K562 (cell line): ENCODE measurements at regions not wholly inside any gene's neighbourhood (a gene's known extent, or its start where the extent isn't known, plus 50 kb on each side); places are given as distances from the start of the nearest gene placed in this dataset.

Source experiments
- ATAC-seq: fragments of 200-7000 bp; cut with Tn5 transposase; 3 replicates; pipeline ENCODE4 v1.9.1; 2020; ENCODE audit warnings: moderate library complexity
- BruUV-seq: library from RNA; stranded (reverse); fragments of 400-500 nt; replicated peaks from 2 replicates; lab custom pipeline; 2021; lab: Mats Ljungman, UMichigan
- CTCF ChIA-PET: fragments of 300-600 bp; formaldehyde crosslinking; extraction: SDS; loops from one replicate; lab custom pipeline; 2021; ENCODE audit warnings: low intra/inter-chr PET ratio; lab: Yijun Ruan, JAX
- POLR2A ChIA-PET: fragments of 300-600, 350-650 bp; sonication (Branson Sonifier 250); formaldehyde crosslinking; extraction: SDS; loops from one replicate; lab custom pipeline; 2021; ENCODE audit warnings: antibody characterized with exemption, inconsistent platforms; lab: Yijun Ruan, JAX
- DNase-seq, 4 experiments: peaks; one replicate each; pipeline versions ENCODE4 v3.0.0 to v3.0.0-alpha.2; 2011 to 2018; ENCODE audit warnings: low spot score in 3 of 4, mixed read lengths in 3 of 4; ENCODE audit errors: extremely low read depth in 1 of 4
- FAIRE-seq: peaks from 2 replicates; lab custom pipeline; 2011; peaks lifted over from hg19 to GRCh38; lab: Jason Lieb, UNC
- H2AFZ ChIP-seq: 2 replicates; pipeline ENCODE4 v1.6.0; 2011; ENCODE audit warnings: low read depth, low read length, control low read depth, inconsistent platforms
- H3K27ac ChIP-seq: fragments of 200-600 bp; 3 replicates; pipeline ENCODE4 v1.8.0; 2011; ENCODE audit warnings: low read depth, mild to moderate bottlenecking, control low read depth, inconsistent platforms, low read length, moderate library complexity, mixed read lengths; ENCODE audit errors: extremely low read depth
- H3K27me3 ChIP-seq, 2 experiments: fragments of 300-600 bp in 1 of 2; 2 replicates in 1 of 2; 3 replicates in 1 of 2; pipeline versions ENCODE4 v1.6.0 to v1.8.0; 2011; ENCODE audit warnings: inconsistent platforms in 2 of 2, low read length in 2 of 2, mild to moderate bottlenecking in 1 of 2, mixed read lengths in 1 of 2, moderate library complexity in 1 of 2; ENCODE audit not compliant: control insufficient read depth in 2 of 2, insufficient read depth in 2 of 2
- H3K36me3 ChIP-seq: fragments of 300-600 bp; 3 replicates; pipeline ENCODE4 v1.8.0; 2011; ENCODE audit warnings: mild to moderate bottlenecking, low read length, inconsistent platforms; ENCODE audit not compliant: control insufficient read depth, insufficient read depth
- H3K4me1 ChIP-seq, 2 experiments: fragments of 200-600 bp in 1 of 2; replicated peaks in 1 of 2; 2 replicates in 1 of 2; 3 replicates in 1 of 2; pipeline versions ENCODE4 v1.5.1 to v1.8.0; 2011; ENCODE audit warnings: inconsistent platforms in 2 of 2, low read length in 2 of 2, mild to moderate bottlenecking in 1 of 2, mixed read lengths in 1 of 2, moderate library complexity in 1 of 2; ENCODE audit not compliant: control insufficient read depth in 2 of 2, insufficient read depth in 2 of 2
- H3K4me2 ChIP-seq: 2 replicates; pipeline ENCODE4 v1.6.1; 2011; ENCODE audit warnings: low read length, control low read depth, inconsistent platforms, mixed read lengths; ENCODE audit not compliant: insufficient read depth
- H3K4me3 ChIP-seq: fragments of 200-600 bp; sonication (generic), shearing (Covaris generic); 2 replicates; pipeline ENCODE4 v1.5.1; 2016; ENCODE audit warnings: control low read depth, inconsistent platforms
- H3K79me2 ChIP-seq: fragments of 200-600 bp; 3 replicates; pipeline ENCODE4 v1.8.0; 2011; ENCODE audit warnings: low read length, inconsistent platforms; ENCODE audit not compliant: control insufficient read depth, insufficient read depth
- H3K9ac ChIP-seq, 2 experiments: 2 replicates each; pipeline versions ENCODE4 v1.6.0 to v1.6.1; 2011; ENCODE audit warnings: low read depth in 2 of 2, low read length in 2 of 2, control low read depth in 1 of 2, inconsistent platforms in 1 of 2, mild to moderate bottlenecking in 1 of 2, mixed read lengths in 1 of 2; ENCODE audit not compliant: insufficient read depth in 1 of 2
- H3K9me1 ChIP-seq: one replicate; pipeline ENCODE4 v1.6.0; 2011; ENCODE audit warnings: inconsistent platforms, mild to moderate bottlenecking, low read length, moderate library complexity; ENCODE audit not compliant: control insufficient read depth, insufficient read depth
- H3K9me3 ChIP-seq: replicated peaks from 2 replicates; pipeline ENCODE4 v1.5.1; 2011; ENCODE audit warnings: low read depth, low read length, inconsistent platforms; ENCODE audit not compliant: control insufficient read depth, insufficient read depth
- H4K20me1 ChIP-seq: replicated peaks from 2 replicates; pipeline ENCODE4 v1.6.1; 2011; ENCODE audit warnings: low read length, inconsistent platforms, mixed read lengths; ENCODE audit not compliant: control insufficient read depth, insufficient read depth
- ARID1B ChIP-seq: fragments of 450-650 bp; IDR thresholded peaks from 2 replicates; pipeline ENCODE4 v1.6.1; 2016; ENCODE audit warnings: antibody characterized with exemption, mild to moderate bottlenecking, inconsistent platforms
- ARNT ChIP-seq, 2 experiments: fragments of 450-650 bp; IDR thresholded peaks; 2 replicates each; pipeline ENCODE4 v1.6.1; 2016; ENCODE audit warnings: mild to moderate bottlenecking in 1 of 2
- CBFA2T2 ChIP-seq: fragments of 450-650 bp; conservative IDR thresholded peaks from 2 replicates; pipeline ENCODE4 v1.6.1; 2017; ENCODE audit warnings: mild to moderate bottlenecking
- DPF2 ChIP-seq: fragments of 450-650 bp; IDR thresholded peaks from 2 replicates; pipeline ENCODE4 v1.6.1; 2016
- EP300 ChIP-seq: IDR thresholded peaks from 2 replicates; pipeline ENCODE4 v1.6.1; 2012; ENCODE audit warnings: low read length, improper control_type of control experiment
- KDM1A ChIP-seq, 2 experiments: fragments of 450-650 bp; IDR thresholded peaks; 2 replicates each; pipeline ENCODE4 v1.6.1; 2016; ENCODE audit warnings: mild to moderate bottlenecking in 2 of 2
- L3MBTL2 ChIP-seq: fragments of 450-650 bp; IDR thresholded peaks from 2 replicates; pipeline ENCODE4 v1.6.1; 2016; ENCODE audit warnings: mild to moderate bottlenecking, moderate library complexity
- NCOA2 ChIP-seq, 2 experiments: fragments of 450-650 bp; IDR thresholded peaks; 2 replicates each; pipeline ENCODE4 v1.6.1; 2018; ENCODE audit warnings: mild to moderate bottlenecking in 2 of 2, moderate library complexity in 1 of 2; ENCODE audit not compliant: partially characterized antibody in 2 of 2
- NCOR1 ChIP-seq: fragments of 450-650 bp; IDR thresholded peaks from 2 replicates; pipeline ENCODE4 v1.6.1; 2016; ENCODE audit warnings: mild to moderate bottlenecking, moderate library complexity
- PML ChIP-seq: IDR thresholded peaks from 2 replicates; pipeline ENCODE4 v1.6.1; 2012; ENCODE audit warnings: low read length, inconsistent platforms
- POLR2H ChIP-seq: IDR thresholded peaks from 2 replicates; pipeline ENCODE4 v1.6.1; 2016; ENCODE audit warnings: missing genetic modification characterization, low read depth, mild to moderate bottlenecking, control low read depth, missing compliant biosample characterization, moderate library complexity
- TCF3 ChIP-seq: sonication (generic); formaldehyde crosslinking; IDR thresholded peaks from 2 replicates; pipeline ENCODE4 v1.4.0; 2020; ENCODE audit warnings: mild to moderate bottlenecking, missing genetic modification reagents
- ZNF316 ChIP-seq: fragments of 450-650 bp; IDR thresholded peaks from 2 replicates; pipeline ENCODE4 v1.6.1; 2016
- WGBS: fragments of 100-300 bp; shearing (Covaris generic); methylation state at CpG from one replicate; pipeline ENCODE4 v1.1.6; 2016; ENCODE audit warnings: low coverage, mixed read lengths; ENCODE audit not compliant: insufficient coverage; ENCODE audit errors: missing lambda C conversion rate; 5-methylcytosine and 5-hydroxymethylcytosine counted together
- in situ Hi-C: fragments of 300-500 bp; cut with MboI; formaldehyde crosslinking; loops from 4 replicates; pipeline ENCODE4 v1.15.0; 2018; ENCODE audit warnings: inconsistent platforms, mixed read lengths
- intact Hi-C: fragments of 100-400 bp; cut with micrococcal nuclease; formaldehyde crosslinking; loops from 2 replicates; pipeline ENCODE4 v1.14.2; 2022
- TF ChIP-seq, protein P1 (sequence below): fragments of 450-650 bp; IDR thresholded peaks from 2 replicates; pipeline ENCODE4 v1.6.1; 2016; ENCODE audit warnings: mild to moderate bottlenecking, moderate library complexity

DNA sequence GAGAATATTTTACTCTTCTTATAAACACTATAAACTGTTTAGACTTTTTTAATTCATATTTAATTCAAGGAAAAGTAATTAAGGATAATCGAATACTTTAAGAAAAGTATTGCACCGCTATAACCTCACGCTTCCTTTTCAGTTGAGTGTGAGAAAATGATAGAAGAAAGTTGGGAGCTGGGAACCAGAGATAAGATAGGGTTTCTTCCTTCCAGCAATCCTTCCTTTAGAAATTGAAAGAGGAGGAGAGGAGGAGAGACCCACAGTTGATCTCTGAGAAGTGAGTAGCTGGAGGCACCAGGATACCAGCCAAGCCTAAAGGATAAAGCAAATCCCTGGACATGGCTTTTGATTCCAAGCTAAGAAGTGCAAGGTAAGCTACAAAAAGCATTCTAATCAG is 242.3 kb upstream of the NOCT start:
- H3K4me1 ChIP-seq = peaks cover 0 to 33% of the 10 kb centered on the region in 2 experiments; a peak in 3 of 5 replicates
- POLR2A ChIA-PET = interaction anchor here (0.6 to 0.7 kb wide), 3 partner anchors 11 to 336 kb away, joined by 3 read pairs; no protein-coding TSS in a partner anchor
- ATAC-seq = peak; percentile 59
- DNase-seq = peak; percentile 54 to 68 (median 56)
- H3K27me3 ChIP-seq = no peaks in the 10 kb centered on the region
- peak overlapping the region; percentile 60 for H2AFZ ChIP-seq
- peak overlapping the region; percentile 38 for H3K4me3 ChIP-seq
- peak; percentile 79 for FAIRE-seq
- no peaks in the 10 kb centered on the region for H3K9me1 ChIP-seq
- in situ Hi-C loops (no loop called here), intact Hi-C loops (loop anchor here (10.0 kb wide), 1 partner anchor 529 kb away; the partner anchor contains the start of gene SLC7A11)
- H3K79me2 ChIP-seq = peaks cover 35% of the 10 kb centered on the region
- peak overlapping the region in 1 of 2 experiments; percentile 62; a peak in 2 of 4 replicates for H3K9ac ChIP-seq
- peak overlapping the region; percentile 73 for H3K27ac ChIP-seq
- BruUV-seq = no TSS peak
- 0 out of 2 replicates have a peak, but pooled peaks cover 2% of the 10 kb centered on the region for H3K9me3 ChIP-seq
- 2% methylated on average over 3 of the region's 3 CpGs for WGBS
- no peaks in the 10 kb centered on the region for H4K20me1 ChIP-seq
- peak overlapping the region; percentile 74 for H3K4me2 ChIP-seq
- H3K36me3 ChIP-seq = no peaks in the 10 kb centered on the region
- CTCF ChIA-PET = no interaction called here
- TF ChIP-seq NCOA2 (IDR thresholded peaks at IDR 0.05; ENCODE audit: partially characterized antibody in 2 of 2) (peak in 1 of 2 experiments; percentile 60), CBFA2T2 (peak; percentile 79), ARNT (IDR thresholded peaks at IDR 0.05) (0 out of 4 replicates have a peak, but pooled peaks of 1 of the 2 experiments have one; percentile 74), NCOR1 (peak; percentile 81), ZNF316 (peak; percentile 27), TCF3 (CRISPR knock-in tag) (peak; percentile 87), KDM1A (IDR thresholded peaks at IDR 0.05) (peak in 1 of 2 experiments; percentile 48; a peak in 1 of 4 replicates), DPF2 (peak; percentile 91), PML (peak; percentile 69), L3MBTL2 (peak; percentile 14; the same call in 1 of the 2 replicates), ARID1B (peak; percentile 94), POLR2H (tag) (peak; percentile 47; the same call in 1 of the 2 replicates), EP300 (peak; percentile 97)
- TF ChIP-seq, protein P1, sequence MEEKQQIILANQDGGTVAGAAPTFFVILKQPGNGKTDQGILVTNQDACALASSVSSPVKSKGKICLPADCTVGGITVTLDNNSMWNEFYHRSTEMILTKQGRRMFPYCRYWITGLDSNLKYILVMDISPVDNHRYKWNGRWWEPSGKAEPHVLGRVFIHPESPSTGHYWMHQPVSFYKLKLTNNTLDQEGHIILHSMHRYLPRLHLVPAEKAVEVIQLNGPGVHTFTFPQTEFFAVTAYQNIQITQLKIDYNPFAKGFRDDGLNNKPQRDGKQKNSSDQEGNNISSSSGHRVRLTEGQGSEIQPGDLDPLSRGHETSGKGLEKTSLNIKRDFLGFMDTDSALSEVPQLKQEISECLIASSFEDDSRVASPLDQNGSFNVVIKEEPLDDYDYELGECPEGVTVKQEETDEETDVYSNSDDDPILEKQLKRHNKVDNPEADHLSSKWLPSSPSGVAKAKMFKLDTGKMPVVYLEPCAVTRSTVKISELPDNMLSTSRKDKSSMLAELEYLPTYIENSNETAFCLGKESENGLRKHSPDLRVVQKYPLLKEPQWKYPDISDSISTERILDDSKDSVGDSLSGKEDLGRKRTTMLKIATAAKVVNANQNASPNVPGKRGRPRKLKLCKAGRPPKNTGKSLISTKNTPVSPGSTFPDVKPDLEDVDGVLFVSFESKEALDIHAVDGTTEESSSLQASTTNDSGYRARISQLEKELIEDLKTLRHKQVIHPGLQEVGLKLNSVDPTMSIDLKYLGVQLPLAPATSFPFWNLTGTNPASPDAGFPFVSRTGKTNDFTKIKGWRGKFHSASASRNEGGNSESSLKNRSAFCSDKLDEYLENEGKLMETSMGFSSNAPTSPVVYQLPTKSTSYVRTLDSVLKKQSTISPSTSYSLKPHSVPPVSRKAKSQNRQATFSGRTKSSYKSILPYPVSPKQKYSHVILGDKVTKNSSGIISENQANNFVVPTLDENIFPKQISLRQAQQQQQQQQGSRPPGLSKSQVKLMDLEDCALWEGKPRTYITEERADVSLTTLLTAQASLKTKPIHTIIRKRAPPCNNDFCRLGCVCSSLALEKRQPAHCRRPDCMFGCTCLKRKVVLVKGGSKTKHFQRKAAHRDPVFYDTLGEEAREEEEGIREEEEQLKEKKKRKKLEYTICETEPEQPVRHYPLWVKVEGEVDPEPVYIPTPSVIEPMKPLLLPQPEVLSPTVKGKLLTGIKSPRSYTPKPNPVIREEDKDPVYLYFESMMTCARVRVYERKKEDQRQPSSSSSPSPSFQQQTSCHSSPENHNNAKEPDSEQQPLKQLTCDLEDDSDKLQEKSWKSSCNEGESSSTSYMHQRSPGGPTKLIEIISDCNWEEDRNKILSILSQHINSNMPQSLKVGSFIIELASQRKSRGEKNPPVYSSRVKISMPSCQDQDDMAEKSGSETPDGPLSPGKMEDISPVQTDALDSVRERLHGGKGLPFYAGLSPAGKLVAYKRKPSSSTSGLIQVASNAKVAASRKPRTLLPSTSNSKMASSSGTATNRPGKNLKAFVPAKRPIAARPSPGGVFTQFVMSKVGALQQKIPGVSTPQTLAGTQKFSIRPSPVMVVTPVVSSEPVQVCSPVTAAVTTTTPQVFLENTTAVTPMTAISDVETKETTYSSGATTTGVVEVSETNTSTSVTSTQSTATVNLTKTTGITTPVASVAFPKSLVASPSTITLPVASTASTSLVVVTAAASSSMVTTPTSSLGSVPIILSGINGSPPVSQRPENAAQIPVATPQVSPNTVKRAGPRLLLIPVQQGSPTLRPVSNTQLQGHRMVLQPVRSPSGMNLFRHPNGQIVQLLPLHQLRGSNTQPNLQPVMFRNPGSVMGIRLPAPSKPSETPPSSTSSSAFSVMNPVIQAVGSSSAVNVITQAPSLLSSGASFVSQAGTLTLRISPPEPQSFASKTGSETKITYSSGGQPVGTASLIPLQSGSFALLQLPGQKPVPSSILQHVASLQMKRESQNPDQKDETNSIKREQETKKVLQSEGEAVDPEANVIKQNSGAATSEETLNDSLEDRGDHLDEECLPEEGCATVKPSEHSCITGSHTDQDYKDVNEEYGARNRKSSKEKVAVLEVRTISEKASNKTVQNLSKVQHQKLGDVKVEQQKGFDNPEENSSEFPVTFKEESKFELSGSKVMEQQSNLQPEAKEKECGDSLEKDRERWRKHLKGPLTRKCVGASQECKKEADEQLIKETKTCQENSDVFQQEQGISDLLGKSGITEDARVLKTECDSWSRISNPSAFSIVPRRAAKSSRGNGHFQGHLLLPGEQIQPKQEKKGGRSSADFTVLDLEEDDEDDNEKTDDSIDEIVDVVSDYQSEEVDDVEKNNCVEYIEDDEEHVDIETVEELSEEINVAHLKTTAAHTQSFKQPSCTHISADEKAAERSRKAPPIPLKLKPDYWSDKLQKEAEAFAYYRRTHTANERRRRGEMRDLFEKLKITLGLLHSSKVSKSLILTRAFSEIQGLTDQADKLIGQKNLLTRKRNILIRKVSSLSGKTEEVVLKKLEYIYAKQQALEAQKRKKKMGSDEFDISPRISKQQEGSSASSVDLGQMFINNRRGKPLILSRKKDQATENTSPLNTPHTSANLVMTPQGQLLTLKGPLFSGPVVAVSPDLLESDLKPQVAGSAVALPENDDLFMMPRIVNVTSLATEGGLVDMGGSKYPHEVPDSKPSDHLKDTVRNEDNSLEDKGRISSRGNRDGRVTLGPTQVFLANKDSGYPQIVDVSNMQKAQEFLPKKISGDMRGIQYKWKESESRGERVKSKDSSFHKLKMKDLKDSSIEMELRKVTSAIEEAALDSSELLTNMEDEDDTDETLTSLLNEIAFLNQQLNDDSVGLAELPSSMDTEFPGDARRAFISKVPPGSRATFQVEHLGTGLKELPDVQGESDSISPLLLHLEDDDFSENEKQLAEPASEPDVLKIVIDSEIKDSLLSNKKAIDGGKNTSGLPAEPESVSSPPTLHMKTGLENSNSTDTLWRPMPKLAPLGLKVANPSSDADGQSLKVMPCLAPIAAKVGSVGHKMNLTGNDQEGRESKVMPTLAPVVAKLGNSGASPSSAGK = peak; percentile 18; the same call in 1 of the 2 replicates
